ENCODE measurements at regions not wholly inside any gene's neighbourhood (a gene's known extent, or its start where the extent isn't known, plus 50 kb on each side); places are given as distances from the start of the nearest gene placed in this dataset.
"Not testable (repeated sequence)": the region's sequence is repeated elsewhere in the genome, so short reads cannot be mapped to it uniquely, and the experiment has no call there.

DNA sequence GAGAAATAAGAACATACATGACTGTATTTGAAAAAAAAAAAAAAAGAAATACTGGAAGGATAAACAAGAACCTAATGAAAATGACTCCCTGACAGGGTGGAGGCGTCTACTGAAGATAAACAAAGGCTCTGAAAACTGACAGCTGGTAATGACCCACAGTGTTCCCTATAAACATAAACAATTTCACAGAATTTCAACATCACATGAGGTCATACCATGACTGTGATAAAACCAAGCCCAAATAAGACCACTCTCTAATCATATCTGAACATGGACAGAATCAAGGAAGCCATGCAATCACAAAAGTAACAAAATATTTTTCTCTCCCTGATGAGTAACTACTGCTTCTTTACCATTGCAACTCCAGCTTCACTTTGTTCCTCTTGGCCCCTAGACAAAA, 159.3 kb downstream of the FAM124B start:
- no peaks in the 10 kb centered on the region for H3K36me3 Mint-ChIP-seq (ENCODE audit: low read depth)
- no peaks in the 10 kb centered on the region for H3K9me3 Mint-ChIP-seq
- H3K27ac Mint-ChIP-seq, result no peak overlapping the region
- H3K4me3 Mint-ChIP-seq, result no peak overlapping the region
- H3K27me3 Mint-ChIP-seq, result peaks cover 7% of the 10 kb centered on the region
- no peaks in the 10 kb centered on the region for H3K4me1 Mint-ChIP-seq
- ATAC-seq (replicated peaks), result no peak

- ATAC-seq (replicated peaks), result no peak
- Mint-ChIP-seq H3K27me3 (peaks cover 10% of the 10 kb centered on the region), H3K36me3 (ENCODE audit: low read depth) (no peaks in the 10 kb centered on the region), H3K9me3 (no peaks in the 10 kb centered on the region), H3K27ac (no peak overlapping the region), H3K4me3 (no peak overlapping the region), H3K4me1 (no peaks in the 10 kb centered on the region)
Measured at GRCh38 chr2:224241812-224242211, 160.1 kb downstream of the FAM124B start.

DNA sequence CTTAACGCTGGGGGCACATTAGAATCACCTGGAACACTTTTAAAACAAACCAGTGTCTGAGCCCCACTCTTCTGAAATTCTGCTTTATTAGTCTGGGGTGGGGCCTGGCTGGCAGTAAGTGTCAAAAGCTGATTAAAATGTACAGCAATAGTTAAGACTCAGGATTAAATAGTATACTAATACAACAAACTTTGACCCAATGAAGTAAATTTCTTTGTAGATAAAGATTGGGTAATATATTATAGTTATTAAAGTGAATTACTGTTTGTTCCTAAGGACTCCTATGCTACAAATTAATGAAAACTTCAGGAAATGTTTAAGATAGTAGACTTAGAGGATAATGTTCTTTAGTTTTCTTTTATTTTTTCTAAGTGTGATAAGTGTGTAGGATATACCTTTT, 160.9 kb downstream of the FAM124B start:
- Mint-ChIP-seq H3K4me1 (no peaks in the 10 kb centered on the region), H3K27me3 (peaks cover 10% of the 10 kb centered on the region), H3K9me3 (no peaks in the 10 kb centered on the region), H3K4me3 (no peak overlapping the region), H3K27ac (no peak overlapping the region), H3K36me3 (ENCODE audit: low read depth) (no peaks in the 10 kb centered on the region)
- ATAC-seq (replicated peaks), result no peak

DNA sequence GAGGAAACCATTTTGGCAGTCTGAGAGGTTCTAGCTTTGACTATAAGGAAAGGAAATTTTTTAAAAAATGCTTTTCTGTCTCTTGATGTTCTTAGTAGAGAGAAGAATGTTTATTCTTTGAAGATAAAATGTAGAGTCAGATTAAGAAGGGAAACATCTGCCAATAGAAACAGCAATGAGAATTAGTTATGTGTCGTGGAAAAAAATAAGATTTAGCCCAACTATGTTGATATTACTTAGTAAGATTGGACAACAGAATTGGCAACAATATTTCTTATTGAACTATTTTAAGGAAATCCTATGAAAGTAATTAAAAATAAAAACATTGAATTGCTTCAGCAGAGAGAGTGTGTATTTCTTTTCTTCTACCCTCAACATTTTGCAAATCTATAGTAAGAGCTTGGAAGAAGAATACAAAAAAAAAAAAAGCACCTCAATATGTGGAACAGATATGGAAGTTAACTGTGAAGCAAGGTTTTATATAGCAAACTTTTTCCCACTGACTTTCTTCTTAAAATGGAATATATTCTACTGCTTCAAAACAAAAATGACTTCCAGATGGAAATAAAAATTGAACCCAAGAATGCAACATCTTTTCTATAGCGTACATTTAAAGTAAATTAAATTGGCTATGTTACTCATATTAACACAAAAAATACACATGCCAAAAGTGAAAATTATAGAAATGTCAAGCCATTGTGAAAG, 177.9 kb downstream of the FAM124B start:
- Mint-ChIP-seq H3K27ac (no peak overlapping the region), H3K9me3 (no peaks in the 10 kb centered on the region), H3K4me3 (no peak overlapping the region), H3K4me1 (no peaks in the 10 kb centered on the region), H3K27me3 (peaks cover 21% of the 10 kb centered on the region), H3K36me3 (ENCODE audit: low read depth) (no peaks in the 10 kb centered on the region)
- no peak for ATAC-seq (replicated peaks)

DNA sequence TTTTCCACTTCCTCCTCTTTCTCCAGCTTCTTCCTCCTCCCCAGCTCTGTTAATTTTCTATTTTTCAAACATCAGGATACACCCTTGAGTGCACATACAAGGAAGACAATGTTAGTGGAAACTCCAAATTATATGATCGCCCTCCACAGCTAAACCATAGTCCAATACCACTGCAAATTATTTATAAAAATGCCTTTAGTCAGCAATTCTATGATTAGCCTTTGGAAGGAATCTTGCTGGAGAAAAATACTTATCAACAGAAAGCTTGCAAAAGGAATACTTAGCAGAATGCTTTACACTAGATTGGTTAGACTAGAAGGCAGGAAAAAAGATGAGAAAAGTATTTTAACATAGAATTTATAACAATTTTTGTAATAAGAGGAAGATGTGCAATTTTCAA, 178.9 kb downstream of the FAM124B start:
- Mint-ChIP-seq H3K4me1 (no peaks in the 10 kb centered on the region), H3K36me3 (ENCODE audit: low read depth) (no peaks in the 10 kb centered on the region), H3K9me3 (no peaks in the 10 kb centered on the region), H3K27me3 (peaks cover 22% of the 10 kb centered on the region), H3K4me3 (no peak overlapping the region), H3K27ac (no peak overlapping the region)
- no peak for ATAC-seq (replicated peaks)

DNA sequence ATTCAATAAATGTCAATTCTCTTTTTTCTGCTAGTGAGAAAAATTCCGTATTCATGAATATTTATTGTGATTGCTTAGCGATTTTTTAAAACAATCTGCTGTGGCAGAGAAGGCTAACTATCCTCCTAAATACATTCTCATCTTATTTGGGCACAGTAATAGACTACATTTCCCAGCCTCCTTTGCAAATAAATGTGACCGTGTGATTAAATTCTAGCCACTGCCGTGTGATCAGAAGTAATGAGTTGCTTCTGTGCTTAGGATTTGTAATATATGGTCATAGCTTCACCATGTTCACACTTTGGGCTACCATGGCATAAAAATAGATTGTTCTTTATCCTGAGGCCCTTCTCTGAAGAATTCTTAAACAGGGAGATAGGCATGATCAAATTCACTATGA, 179.6 kb downstream of the FAM124B start:
- Mint-ChIP-seq H3K4me3 (no peak overlapping the region), H3K36me3 (ENCODE audit: low read depth) (no peaks in the 10 kb centered on the region), H3K27me3 (peaks cover 22% of the 10 kb centered on the region), H3K4me1 (no peaks in the 10 kb centered on the region), H3K27ac (no peak overlapping the region), H3K9me3 (no peaks in the 10 kb centered on the region)
- no peak for ATAC-seq (replicated peaks)

- Mint-ChIP-seq H3K4me3 (no peak overlapping the region), H3K4me1 (no peaks in the 10 kb centered on the region), H3K27me3 (peaks cover 17% of the 10 kb centered on the region), H3K36me3 (ENCODE audit: low read depth) (no peaks in the 10 kb centered on the region), H3K9me3 (no peaks in the 10 kb centered on the region), H3K27ac (no peak overlapping the region)
- no peak for ATAC-seq (replicated peaks)
Measured at GRCh38 chr2:224221455-224221913, 180.4 kb downstream of the FAM124B start.

- H3K4me1 Mint-ChIP-seq, result no peaks in the 10 kb centered on the region
- no peak overlapping the region for H3K27ac Mint-ChIP-seq
- no peaks in the 10 kb centered on the region for H3K9me3 Mint-ChIP-seq
- no peak overlapping the region for H3K4me3 Mint-ChIP-seq
- peaks cover 16% of the 10 kb centered on the region for H3K27me3 Mint-ChIP-seq
- H3K36me3 Mint-ChIP-seq (ENCODE audit: low read depth), result no peaks in the 10 kb centered on the region
- no peak for ATAC-seq (replicated peaks)
Measured at GRCh38 chr2:224220586-224221255, 181.2 kb downstream of the FAM124B start.

DNA sequence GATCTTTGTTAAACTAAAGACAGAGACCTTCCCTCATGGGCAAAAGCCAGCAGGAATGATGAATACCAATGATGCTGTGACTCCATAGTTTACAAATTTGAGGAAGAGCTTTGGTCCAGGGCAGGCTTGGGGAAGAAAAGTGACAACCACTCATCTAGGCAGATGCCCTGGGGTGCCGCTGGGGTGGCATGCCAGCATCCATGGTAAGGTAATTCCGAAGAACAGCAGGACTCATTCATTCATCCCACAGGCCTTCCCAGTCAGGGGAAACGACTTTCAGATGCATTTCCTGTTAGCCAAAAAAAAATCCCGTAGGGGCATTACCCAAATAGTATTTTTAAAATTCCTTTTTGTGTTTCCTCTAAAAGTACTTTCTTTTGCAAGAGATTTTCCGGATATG, 180.7 kb upstream of the SERPINE2 start:
- no peaks in the 10 kb centered on the region for H3K36me3 Mint-ChIP-seq (ENCODE audit: low read depth)
- no peak for ATAC-seq (replicated peaks)
- H3K27ac Mint-ChIP-seq, result no peak overlapping the region
- H3K27me3 Mint-ChIP-seq, result peaks cover 16% of the 10 kb centered on the region
- H3K9me3 Mint-ChIP-seq, result no peaks in the 10 kb centered on the region
- no peaks in the 10 kb centered on the region for H3K4me1 Mint-ChIP-seq
- H3K4me3 Mint-ChIP-seq, result no peak overlapping the region

DNA sequence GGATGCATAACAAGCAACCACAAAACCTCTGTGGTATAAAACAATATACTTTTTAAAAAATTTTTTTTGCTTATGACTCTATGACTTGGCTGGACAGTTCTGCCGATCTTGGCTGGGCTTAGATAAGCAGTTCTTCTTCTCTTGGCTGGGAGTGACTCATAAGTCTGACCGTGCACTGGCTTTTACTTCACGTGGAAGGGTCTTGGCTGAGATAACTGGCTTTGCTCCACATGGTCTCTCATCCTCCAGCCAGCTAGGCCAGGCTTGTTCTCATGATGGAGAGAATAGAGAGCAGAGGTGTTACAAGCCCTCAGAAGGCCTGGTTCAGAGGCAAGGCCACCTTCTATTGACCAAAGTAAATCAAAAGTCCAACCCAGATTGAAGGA, 178.9 kb upstream of the SERPINE2 start:
- Mint-ChIP-seq H3K9me3 (no peaks in the 10 kb centered on the region), H3K27ac (no peak overlapping the region), H3K36me3 (ENCODE audit: low read depth) (no peaks in the 10 kb centered on the region), H3K27me3 (peaks cover 20% of the 10 kb centered on the region), H3K4me1 (no peaks in the 10 kb centered on the region), H3K4me3 (no peak overlapping the region)
- ATAC-seq (replicated peaks), result no peak

DNA sequence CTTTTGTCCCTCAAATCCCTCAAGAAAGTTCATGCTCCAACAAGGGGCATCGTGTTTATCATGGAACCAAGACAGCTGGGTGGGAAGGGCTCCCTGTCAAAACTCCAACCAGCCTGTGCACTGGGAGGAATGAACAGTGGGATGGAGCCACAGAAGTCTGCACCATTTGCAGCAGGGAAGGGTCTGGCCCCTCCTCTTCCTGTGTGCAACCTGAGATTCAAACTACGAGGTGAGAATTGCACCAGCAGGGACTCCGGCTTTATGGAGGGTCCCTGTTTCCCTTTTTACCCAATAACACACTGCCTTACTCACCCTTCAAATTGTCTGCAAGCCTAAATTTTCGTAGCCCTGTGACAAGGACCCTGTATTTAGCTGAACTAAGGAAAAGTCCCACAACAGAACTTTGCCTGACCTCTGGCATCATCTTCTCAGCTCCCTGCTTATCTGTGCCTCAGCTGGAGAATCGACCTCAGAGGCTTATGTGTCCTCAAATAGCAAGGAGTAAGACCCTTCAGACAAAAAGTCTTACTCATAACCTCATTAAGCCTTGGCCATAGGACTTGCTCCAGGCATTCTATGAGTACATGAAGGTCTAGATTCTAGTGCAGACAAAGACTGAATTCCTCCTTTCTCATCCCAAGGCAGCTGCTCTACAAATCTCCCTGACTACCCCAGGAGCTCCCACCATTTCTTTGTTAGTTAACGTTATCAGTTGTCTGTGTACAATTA, 178.3 kb upstream of the SERPINE2 start:
- Mint-ChIP-seq H3K36me3 (ENCODE audit: low read depth) (no peaks in the 10 kb centered on the region), H3K9me3 (no peaks in the 10 kb centered on the region), H3K4me1 (no peaks in the 10 kb centered on the region), H3K27ac (no peak overlapping the region), H3K27me3 (peaks cover 20% of the 10 kb centered on the region), H3K4me3 (no peak overlapping the region)
- ATAC-seq (replicated peaks), result no peak

- not testable (repeated sequence) for H3K27ac Mint-ChIP-seq; H3K4me1 Mint-ChIP-seq; H3K9me3 Mint-ChIP-seq; H3K4me3 Mint-ChIP-seq; ATAC-seq (replicated peaks); H3K36me3 Mint-ChIP-seq (ENCODE audit: low read depth)
- peaks cover 19% of the 10 kb centered on the region for H3K27me3 Mint-ChIP-seq
Measured at GRCh38 chr2:224215611-224216010, 176.5 kb upstream of the SERPINE2 start.

DNA sequence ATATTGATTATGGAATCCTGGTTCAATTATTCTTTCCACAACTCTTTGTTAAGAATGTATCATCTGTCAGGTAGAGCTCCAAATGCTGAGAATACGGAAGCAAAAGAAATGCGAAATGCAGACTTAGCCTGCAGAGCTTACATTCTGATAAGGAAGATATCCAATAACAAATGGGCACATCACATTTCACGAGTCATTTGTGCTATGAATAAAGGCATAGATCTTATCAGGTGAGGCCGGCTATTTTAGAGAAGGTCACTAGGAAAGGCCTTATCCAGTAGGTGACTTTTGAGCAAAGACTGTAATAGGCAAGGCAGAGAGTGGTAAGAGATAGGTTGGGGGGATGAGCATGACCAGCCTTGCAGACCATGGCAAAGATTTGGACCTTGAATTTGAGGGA, 174.3 kb upstream of the SERPINE2 start:
- no peaks in the 10 kb centered on the region for H3K9me3 Mint-ChIP-seq
- H3K27me3 Mint-ChIP-seq, result peaks cover 17% of the 10 kb centered on the region
- H3K4me1 Mint-ChIP-seq, result no peaks in the 10 kb centered on the region
- H3K36me3 Mint-ChIP-seq (ENCODE audit: low read depth), result no peaks in the 10 kb centered on the region
- ATAC-seq (replicated peaks), result no peak
- H3K27ac Mint-ChIP-seq, result no peak overlapping the region
- no peak overlapping the region for H3K4me3 Mint-ChIP-seq

- H3K4me3 Mint-ChIP-seq, result no peak overlapping the region
- no peaks in the 10 kb centered on the region for H3K4me1 Mint-ChIP-seq
- H3K9me3 Mint-ChIP-seq, result no peaks in the 10 kb centered on the region
- peaks cover 28% of the 10 kb centered on the region for H3K27me3 Mint-ChIP-seq
- H3K27ac Mint-ChIP-seq, result no peak overlapping the region
- ATAC-seq (replicated peaks), result no peak
- H3K36me3 Mint-ChIP-seq (ENCODE audit: low read depth), result no peaks in the 10 kb centered on the region
Measured at GRCh38 chr2:224211791-224212190, 172.7 kb upstream of the SERPINE2 start.

- no peak overlapping the region for H3K4me3 Mint-ChIP-seq
- H3K27me3 Mint-ChIP-seq, result peaks cover 32% of the 10 kb centered on the region
- ATAC-seq (replicated peaks), result no peak
- no peak overlapping the region for H3K27ac Mint-ChIP-seq
- no peaks in the 10 kb centered on the region for H3K4me1 Mint-ChIP-seq
- H3K9me3 Mint-ChIP-seq, result no peaks in the 10 kb centered on the region
- H3K36me3 Mint-ChIP-seq (ENCODE audit: low read depth), result no peaks in the 10 kb centered on the region
Measured at GRCh38 chr2:224211181-224211480, 172.0 kb upstream of the SERPINE2 start.

All from activated T-helper 17 cell treated with anti-CD3 and anti-CD28 coated beads, Interleukin-2, amount 50 U/mL, for 72 hours (primary cell).